Astrocyte of the cerebellum (primary cell): ENCODE measurements at regions not wholly inside any gene's neighbourhood (a gene's known extent, or its start where the extent isn't known, plus 50 kb on each side); places are given as distances from the start of the nearest gene placed in this dataset.

ENCODE experiments used
- DNase-seq: peaks from one replicate; pipeline ENCODE4 v3.0.0-alpha.2; 2011; ENCODE audit warnings: low read depth
- H3K4me3 ChIP-seq: 2 replicates; pipeline ENCODE4 v1.5.1; 2011; ENCODE audit warnings: mild to moderate bottlenecking, low read depth, low read length, moderate library complexity
- CTCF ChIP-seq: IDR thresholded peaks from 2 replicates; pipeline ENCODE4 v1.5.1; 2012; ENCODE audit warnings: low read length, low read depth, moderate library complexity, mild to moderate bottlenecking; ENCODE audit errors: missing control alignments
- in situ Hi-C: cut with HindIII; loops from 2 replicates; pipeline ENCODE4 v1.10.0; 2017; ENCODE audit warnings: low sequenced_read_pairs

- in situ Hi-C loops, result no loop called here
- DNase-seq, result no peak
- no peak overlapping the region for H3K4me3 ChIP-seq
- no peak for TF ChIP-seq CTCF
These were observed 1611.6 kb upstream of the LRRTM3 start for GRCh38 chr10:65314253-65314652.

- no peak overlapping the region for H3K4me3 ChIP-seq
- in situ Hi-C loops, result no loop called here
- DNase-seq, result no peak
- TF ChIP-seq CTCF, result no peak
These were observed 1606.3 kb upstream of the LRRTM3 start for GRCh38 chr10:65319493-65319892.

- in situ Hi-C loops, result no loop called here
- DNase-seq, result no peak
- no peak overlapping the region for H3K4me3 ChIP-seq
- TF ChIP-seq CTCF, result no peak
These were observed 1605.4 kb upstream of the LRRTM3 start for GRCh38 chr10:65320236-65321026.

GRCh38 chr10:65323802-65324201 is 1602.0 kb upstream of the LRRTM3 start:
- in situ Hi-C loops, result no loop called here
- no peak for TF ChIP-seq CTCF
- no peak for DNase-seq
- no peak overlapping the region for H3K4me3 ChIP-seq

DNA sequence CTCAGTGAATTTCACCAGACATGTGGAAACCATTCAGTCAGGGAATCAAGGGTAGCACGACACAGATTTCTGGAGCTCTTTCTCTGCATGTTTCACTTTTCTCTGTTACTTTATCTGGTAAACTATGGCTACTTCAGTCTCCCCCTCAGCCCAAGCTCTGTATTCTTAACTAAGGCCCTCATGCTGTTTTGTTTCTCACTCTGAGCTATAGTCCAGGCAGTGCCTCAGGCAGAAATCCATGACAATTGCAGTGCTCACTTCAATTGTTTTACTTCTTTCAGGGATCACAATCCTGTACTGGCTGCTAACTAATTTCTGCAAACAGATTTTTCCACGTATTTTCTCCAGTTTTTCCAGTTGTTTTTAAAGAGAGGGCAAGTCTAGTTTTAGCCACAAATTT is 1599.9 kb upstream of the LRRTM3 start:
- TF ChIP-seq CTCF, result no peak
- DNase-seq, result no peak
- no peak overlapping the region for H3K4me3 ChIP-seq
- in situ Hi-C loops, result no loop called here

DNA sequence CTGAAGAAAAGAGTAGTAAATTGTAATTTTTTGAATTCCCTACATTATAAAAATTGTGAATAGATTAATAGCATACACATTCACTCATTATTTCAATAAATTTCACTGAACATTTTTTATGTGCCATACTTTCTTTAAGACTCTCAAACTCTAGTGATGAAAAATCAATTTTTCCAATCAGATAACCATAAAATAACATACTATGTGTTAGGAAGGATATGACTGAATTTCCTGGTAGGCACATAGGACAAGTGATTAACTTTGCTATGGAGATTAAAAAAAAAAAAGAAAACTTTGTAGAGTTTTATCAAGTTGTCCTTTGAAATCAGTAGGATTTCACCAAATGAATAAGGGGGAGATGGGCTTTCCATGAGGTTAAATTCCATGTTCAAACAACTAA is 1597.3 kb upstream of the LRRTM3 start:
- in situ Hi-C loops, result no loop called here
- H3K4me3 ChIP-seq, result no peak overlapping the region
- no peak for DNase-seq

More for the DNA sequence above, 1597.3 kb upstream of the LRRTM3 start:
- TF ChIP-seq CTCF, result no peak
